CD4-positive, alpha-beta T cell (primary cell): ENCODE measurements at regions not wholly inside any gene's neighbourhood (a gene's known extent, or its start where the extent isn't known, plus 50 kb on each side); places are given as distances from the start of the nearest gene placed in this dataset.

Source experiments
- ATAC-seq: fragments of 200-7000 bp; cut with Tn5 transposase; one replicate; pipeline ENCODE4 v1.10.0; 2022; ENCODE audit warnings: mild to moderate bottlenecking; ENCODE audit not compliant: poor library complexity
- CTCF ChIA-PET: fragments of 350-600 bp; sonication (Branson Sonifier 250); formaldehyde crosslinking; loops from one replicate; lab custom pipeline; 2021; ENCODE audit warnings: antibody characterized with exemption, inconsistent platforms; lab: Charles Lee
- POLR2A ChIA-PET: fragments of 350-600 bp; sonication (Branson Sonifier 250); formaldehyde crosslinking; loops from one replicate; lab custom pipeline; 2021; ENCODE audit warnings: antibody characterized with exemption, inconsistent platforms; lab: Charles Lee
- DNase-seq, 14 experiments: peaks; one replicate each; pipeline ENCODE4 v3.0.0-alpha.2; 2013 to 2020; ENCODE audit warnings: mixed read lengths in 2 of 14
- H3K27ac ChIP-seq, 2 donors: one replicate each; pipeline versions ENCODE4 v1.5.1 to v1.7.0; 2013; ENCODE audit warnings: low read length in 2 of 2, low read depth in 1 of 2, mild to moderate bottlenecking in 1 of 2
- H3K27me3 ChIP-seq, 2 experiments: 1 replicate in 1 of 2; 2 replicates in 1 of 2; pipeline versions ENCODE4 v1.6.1 to v1.7.0; 2013; ENCODE audit warnings: low read length in 2 of 2, control low read depth in 1 of 2, mild to moderate bottlenecking in 1 of 2, moderate library complexity in 1 of 2; ENCODE audit not compliant: insufficient read depth in 2 of 2, control insufficient read depth in 1 of 2
- H3K36me3 ChIP-seq: one replicate; pipeline ENCODE4 v1.6.1; 2013; ENCODE audit warnings: low read length, control low read depth; ENCODE audit not compliant: insufficient read depth
- H3K4me1 ChIP-seq: one replicate; pipeline ENCODE4 v1.6.1; 2013; ENCODE audit warnings: low read length, control low read depth; ENCODE audit not compliant: insufficient read depth
- H3K4me3 ChIP-seq: one replicate; pipeline ENCODE4 v1.5.1; 2013; ENCODE audit warnings: mild to moderate bottlenecking, low read length, moderate library complexity
- H3K9me3 ChIP-seq, 2 experiments: 1 replicate in 1 of 2; 2 replicates in 1 of 2; pipeline versions ENCODE4 v1.6.1 to v1.7.0; 2013; ENCODE audit warnings: low read length in 2 of 2, mild to moderate bottlenecking in 2 of 2, control low read depth in 1 of 2, moderate library complexity in 1 of 2; ENCODE audit not compliant: control insufficient read depth in 1 of 2, insufficient read depth in 1 of 2
- H3K27ac Mint-ChIP-seq: one replicate; pipeline ENCODE4 v1.8.0; 2020; ENCODE audit warnings: mixed read lengths
- H3K27me3 Mint-ChIP-seq: one replicate; pipeline ENCODE4 v1.8.0; 2021; ENCODE audit warnings: mixed read lengths
- H3K36me3 Mint-ChIP-seq: one replicate; pipeline ENCODE4 v1.8.0; 2021; ENCODE audit warnings: low read depth, mixed read lengths
- H3K4me1 Mint-ChIP-seq: one replicate; pipeline ENCODE4 v1.8.0; 2021; ENCODE audit warnings: low read depth, mixed read lengths
- H3K4me3 Mint-ChIP-seq: one replicate; pipeline ENCODE4 v1.8.0; 2020; ENCODE audit warnings: mild to moderate bottlenecking, mixed read lengths
- H3K9me3 Mint-ChIP-seq: one replicate; pipeline ENCODE4 v1.8.0; 2020; ENCODE audit warnings: mixed read lengths
- intact Hi-C, 2 experiments: fragments of 100-400 bp; cut with DNase I in 1 of 2; cut with micrococcal nuclease in 1 of 2; formaldehyde crosslinking; loops; one replicate each; pipeline versions ENCODE4 v1.15.1 to v1.9.0; 2023 to 2025; cut with DNase I, micrococcal nuclease
- TF ChIP-seq, protein P1 (sequence below): fragments of 200-600 bp; IDR thresholded peaks from one replicate; pipeline ENCODE4 v1.8.0; 2022; ENCODE audit warnings: antibody characterized with exemption, mild to moderate bottlenecking

DNA sequence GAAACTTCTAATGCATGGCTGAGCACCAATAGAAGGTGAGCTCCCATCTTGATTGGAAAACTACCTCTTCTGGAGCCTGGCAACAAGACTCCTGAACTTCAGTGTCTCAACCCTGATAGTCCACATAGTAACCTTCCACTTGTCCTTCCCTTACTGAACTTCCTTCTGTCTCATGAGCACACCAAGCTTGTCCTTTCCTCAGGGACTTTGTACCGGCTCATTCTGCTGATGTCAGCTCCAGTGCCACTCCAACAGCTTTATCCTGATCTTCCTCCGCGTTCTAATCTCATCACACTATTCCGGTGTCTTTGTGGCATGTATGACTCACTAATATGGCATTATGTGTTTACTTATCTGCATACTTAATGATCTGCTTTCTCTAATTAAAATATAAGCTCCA is 862.0 kb upstream of the ID2 start:
- Mint-ChIP-seq H3K27ac (no peak overlapping the region), H3K4me3 (no peak overlapping the region), H3K36me3 (no peaks in the 10 kb centered on the region), H3K4me1 (no peaks in the 10 kb centered on the region), H3K27me3 (no peaks in the 10 kb centered on the region), H3K9me3 (no peaks in the 10 kb centered on the region)
- DNase-seq (no peak), ATAC-seq (no peak)
- H3K4me1 ChIP-seq: no peaks in the 10 kb centered on the region
- H3K9me3 ChIP-seq: no peaks in the 10 kb centered on the region
- ChIA-PET CTCF (no interaction called here), POLR2A (no interaction called here)
- H3K27ac ChIP-seq: no peak overlapping the region
- intact Hi-C loops: no loop called here
- TF ChIP-seq, protein P1, sequence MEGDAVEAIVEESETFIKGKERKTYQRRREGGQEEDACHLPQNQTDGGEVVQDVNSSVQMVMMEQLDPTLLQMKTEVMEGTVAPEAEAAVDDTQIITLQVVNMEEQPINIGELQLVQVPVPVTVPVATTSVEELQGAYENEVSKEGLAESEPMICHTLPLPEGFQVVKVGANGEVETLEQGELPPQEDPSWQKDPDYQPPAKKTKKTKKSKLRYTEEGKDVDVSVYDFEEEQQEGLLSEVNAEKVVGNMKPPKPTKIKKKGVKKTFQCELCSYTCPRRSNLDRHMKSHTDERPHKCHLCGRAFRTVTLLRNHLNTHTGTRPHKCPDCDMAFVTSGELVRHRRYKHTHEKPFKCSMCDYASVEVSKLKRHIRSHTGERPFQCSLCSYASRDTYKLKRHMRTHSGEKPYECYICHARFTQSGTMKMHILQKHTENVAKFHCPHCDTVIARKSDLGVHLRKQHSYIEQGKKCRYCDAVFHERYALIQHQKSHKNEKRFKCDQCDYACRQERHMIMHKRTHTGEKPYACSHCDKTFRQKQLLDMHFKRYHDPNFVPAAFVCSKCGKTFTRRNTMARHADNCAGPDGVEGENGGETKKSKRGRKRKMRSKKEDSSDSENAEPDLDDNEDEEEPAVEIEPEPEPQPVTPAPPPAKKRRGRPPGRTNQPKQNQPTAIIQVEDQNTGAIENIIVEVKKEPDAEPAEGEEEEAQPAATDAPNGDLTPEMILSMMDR: no peak
- no peaks in the 10 kb centered on the region for H3K27me3 ChIP-seq
- H3K36me3 ChIP-seq: no peaks in the 10 kb centered on the region
- no peak overlapping the region for H3K4me3 ChIP-seq

DNA sequence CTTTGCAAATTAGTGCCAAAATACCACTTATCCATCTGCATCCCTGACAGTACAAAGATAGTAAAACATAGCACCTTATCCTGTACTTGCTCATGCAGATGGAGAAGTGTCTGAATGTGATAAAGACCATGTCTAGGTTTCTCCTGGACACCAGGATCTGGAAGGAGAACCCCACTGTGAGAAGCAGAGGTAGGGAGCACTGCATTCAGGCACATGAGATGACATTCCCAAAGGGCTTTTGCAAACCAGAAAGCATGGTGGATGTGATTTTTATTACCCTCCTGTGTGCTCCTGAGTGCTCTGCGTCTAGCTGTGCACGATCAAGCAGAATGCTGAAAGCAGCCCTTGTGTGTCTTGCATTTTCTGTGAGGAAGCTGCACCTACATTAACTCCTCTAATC is 857.6 kb upstream of the ID2 start:
- POLR2A ChIA-PET: interaction anchor here (0.7 kb wide), 1 partner anchor 57 kb away, joined by 3 read pairs; no protein-coding TSS in a partner anchor
- Mint-ChIP-seq H3K4me1 (peaks cover 10% of the 10 kb centered on the region), H3K27me3 (no peaks in the 10 kb centered on the region), H3K36me3 (no peaks in the 10 kb centered on the region), H3K9me3 (no peaks in the 10 kb centered on the region), H3K4me3 (no peak overlapping the region), H3K27ac (no peak overlapping the region)
- H3K36me3 ChIP-seq: no peaks in the 10 kb centered on the region
- no peak overlapping the region for H3K4me3 ChIP-seq
- H3K4me1 ChIP-seq: peaks cover 3% of the 10 kb centered on the region
- H3K27ac ChIP-seq: no peak overlapping the region
- CTCF ChIA-PET: no interaction called here
- intact Hi-C loops: no loop called here
- H3K9me3 ChIP-seq: no peaks in the 10 kb centered on the region
- no peaks in the 10 kb centered on the region for H3K27me3 ChIP-seq
- no peak for ATAC-seq
- DNase-seq: no peak
- TF ChIP-seq, protein P1: no peak

DNA sequence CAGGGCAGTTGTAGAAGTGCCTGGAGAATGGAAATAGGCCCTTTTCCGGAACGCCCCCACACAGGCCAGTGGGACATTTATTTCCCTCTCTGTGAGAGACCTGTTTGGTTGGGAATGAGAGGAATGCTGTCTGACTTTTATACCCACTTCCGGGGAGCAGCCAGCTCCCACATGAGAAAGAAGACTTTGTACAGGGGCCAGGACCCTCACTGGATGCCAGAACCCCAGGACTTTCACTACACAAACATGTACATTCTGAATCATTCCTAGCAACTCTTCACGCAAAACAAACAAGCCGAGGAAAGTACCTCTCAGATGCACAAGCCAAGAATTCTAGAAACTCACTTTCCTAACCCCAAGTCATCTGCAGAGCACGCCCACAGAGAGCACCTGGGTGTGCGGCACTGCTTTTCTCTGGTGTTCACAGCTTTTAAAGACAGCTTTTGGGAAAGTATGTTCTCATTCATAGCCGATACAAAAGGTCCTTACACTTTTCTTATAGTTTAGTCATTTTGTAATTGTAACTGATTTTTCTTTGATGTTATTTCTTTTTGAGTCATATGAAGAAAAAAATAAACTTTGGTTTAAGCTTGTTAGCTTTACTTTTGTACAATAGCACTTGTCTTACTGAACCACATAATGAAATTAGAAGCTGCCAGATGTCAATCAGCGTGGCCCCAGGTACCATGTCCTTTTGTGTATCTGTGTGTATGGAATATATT is 856.1 kb upstream of the ID2 start:
- no peak overlapping the region for H3K27ac Mint-ChIP-seq
- ATAC-seq (no peak), DNase-seq (peak in 1 of 14 experiments; percentile 4)
- intact Hi-C loops: no loop called here
- H3K4me3 Mint-ChIP-seq: no peak overlapping the region
- no peak overlapping the region for H3K4me3 ChIP-seq
- peaks cover 10% of the 10 kb centered on the region for H3K4me1 Mint-ChIP-seq
- H3K36me3 ChIP-seq: no peaks in the 10 kb centered on the region
- no peaks in the 10 kb centered on the region for H3K9me3 ChIP-seq
- no peaks in the 10 kb centered on the region for H3K9me3 Mint-ChIP-seq
- POLR2A ChIA-PET: no interaction called here
- H3K4me1 ChIP-seq: peaks cover 3% of the 10 kb centered on the region
- no peaks in the 10 kb centered on the region for H3K36me3 Mint-ChIP-seq
- no peak overlapping the region for H3K27ac ChIP-seq
- no peaks in the 10 kb centered on the region for H3K27me3 ChIP-seq
- H3K27me3 Mint-ChIP-seq: no peaks in the 10 kb centered on the region
- CTCF ChIA-PET: interaction anchor here (1.1 kb wide), 1 partner anchor 18 kb away, joined by 3 read pairs; no protein-coding TSS in a partner anchor
- TF ChIP-seq, protein P1: no peak
